ENCODE measurements at regions not wholly inside any gene's neighbourhood (a gene's known extent, or its start where the extent isn't known, plus 50 kb on each side); places are given as distances from the start of the nearest gene placed in this dataset.

DNA sequence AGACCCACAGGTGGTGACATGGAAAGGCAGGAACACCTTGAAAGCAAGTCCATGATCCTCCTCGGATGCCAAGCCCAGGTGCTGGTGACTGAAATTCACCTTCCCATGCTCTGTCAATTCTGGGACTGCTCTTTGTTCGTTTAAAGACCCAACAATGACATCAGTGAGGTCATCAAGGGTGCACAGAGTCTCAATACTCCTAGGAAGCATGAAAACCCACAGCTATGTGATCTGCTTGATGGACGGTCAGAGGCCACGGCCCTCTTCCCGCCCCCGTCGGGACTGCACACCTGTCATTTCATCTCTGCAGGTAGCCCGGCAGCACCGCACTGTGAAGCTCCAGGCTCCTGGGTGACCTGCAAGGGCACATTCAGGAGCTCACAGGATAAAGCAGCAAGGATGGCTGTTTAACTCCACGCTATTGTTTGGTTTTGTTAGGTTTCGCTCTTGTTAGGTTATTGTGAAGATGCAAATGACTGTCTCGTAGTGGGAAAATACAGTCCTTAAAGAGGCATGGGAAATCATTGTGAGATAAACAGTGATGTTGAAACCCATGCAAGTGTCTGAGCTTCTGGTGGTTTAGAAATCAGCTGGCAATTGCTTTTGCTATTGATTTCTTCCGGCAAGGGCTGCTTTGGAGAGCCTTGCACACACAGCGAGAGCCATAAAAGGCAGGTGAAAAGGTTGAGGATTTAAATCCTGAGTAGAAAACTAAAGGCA lies 124.8 kb upstream of the AJAP1 start:
- TF ChIP-seq, protein P1, sequence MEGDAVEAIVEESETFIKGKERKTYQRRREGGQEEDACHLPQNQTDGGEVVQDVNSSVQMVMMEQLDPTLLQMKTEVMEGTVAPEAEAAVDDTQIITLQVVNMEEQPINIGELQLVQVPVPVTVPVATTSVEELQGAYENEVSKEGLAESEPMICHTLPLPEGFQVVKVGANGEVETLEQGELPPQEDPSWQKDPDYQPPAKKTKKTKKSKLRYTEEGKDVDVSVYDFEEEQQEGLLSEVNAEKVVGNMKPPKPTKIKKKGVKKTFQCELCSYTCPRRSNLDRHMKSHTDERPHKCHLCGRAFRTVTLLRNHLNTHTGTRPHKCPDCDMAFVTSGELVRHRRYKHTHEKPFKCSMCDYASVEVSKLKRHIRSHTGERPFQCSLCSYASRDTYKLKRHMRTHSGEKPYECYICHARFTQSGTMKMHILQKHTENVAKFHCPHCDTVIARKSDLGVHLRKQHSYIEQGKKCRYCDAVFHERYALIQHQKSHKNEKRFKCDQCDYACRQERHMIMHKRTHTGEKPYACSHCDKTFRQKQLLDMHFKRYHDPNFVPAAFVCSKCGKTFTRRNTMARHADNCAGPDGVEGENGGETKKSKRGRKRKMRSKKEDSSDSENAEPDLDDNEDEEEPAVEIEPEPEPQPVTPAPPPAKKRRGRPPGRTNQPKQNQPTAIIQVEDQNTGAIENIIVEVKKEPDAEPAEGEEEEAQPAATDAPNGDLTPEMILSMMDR (IDR thresholded peaks at IDR 0.05) = no peak
- TF ChIP-seq POLR2A (IDR thresholded peaks at IDR 0.05) = no peak
